OCI-LY7 (cell line): ENCODE measurements at regions not wholly inside any gene's neighbourhood (a gene's known extent, or its start where the extent isn't known, plus 50 kb on each side); places are given as distances from the start of the nearest gene placed in this dataset.

Experiments
- BruUV-seq: library from RNA; stranded (reverse); fragments of 400-500 nt; replicated peaks from 2 replicates; lab custom pipeline; 2021; lab: Mats Ljungman, UMichigan
- CTCF ChIA-PET: fragments of 300-600 bp; sonication (Branson Sonifier 250); formaldehyde crosslinking; loops from one replicate; lab custom pipeline; 2022; ENCODE audit warnings: antibody characterized with exemption; ENCODE audit not compliant: unreplicated experiment; lab: Charles Lee
- POLR2A ChIA-PET: fragments of 300-600 bp; sonication (Branson Sonifier 250); formaldehyde crosslinking; loops from one replicate; lab custom pipeline; 2022; ENCODE audit warnings: antibody characterized with exemption; lab: Charles Lee
- DNase-seq: peaks from one replicate; pipeline ENCODE4 v3.0.0-alpha.2; 2015; ENCODE audit warnings: low spot score
- H2AFZ ChIP-seq: fragments of 200-600 bp; sonication (generic), shearing (Covaris generic); 2 replicates; pipeline ENCODE4 v1.6.1; 2014; ENCODE audit warnings: mild to moderate bottlenecking, antibody characterized with exemption, low read length, moderate library complexity
- H3K27ac ChIP-seq: fragments of 200-600 bp; sonication (generic); 2 replicates; pipeline ENCODE4 v1.5.1; 2014; ENCODE audit warnings: mixed run types, low read depth, mild to moderate bottlenecking, moderate library complexity, low read length, inconsistent platforms; ENCODE audit not compliant: poor library complexity, severe bottlenecking
- H3K36me3 ChIP-seq: fragments of 200-600 bp; sonication (generic); 2 replicates; pipeline ENCODE4 v1.6.1; 2014; ENCODE audit warnings: mild to moderate bottlenecking, antibody characterized with exemption, low read length, moderate library complexity, mixed read lengths; ENCODE audit not compliant: insufficient read depth
- H3K4me1 ChIP-seq: fragments of 200-600 bp; sonication (generic); 2 replicates; pipeline ENCODE4 v1.5.1; 2014; ENCODE audit warnings: mild to moderate bottlenecking, low read length; ENCODE audit not compliant: insufficient read depth, poor library complexity, severe bottlenecking
- H3K4me2 ChIP-seq: fragments of 200-600 bp; sonication (generic); 2 replicates; pipeline ENCODE4 v1.6.1; 2014; ENCODE audit warnings: mild to moderate bottlenecking, low read length
- H3K4me3 ChIP-seq: fragments of 200-600 bp; sonication (generic); 2 replicates; pipeline ENCODE4 v1.5.1; 2014; ENCODE audit warnings: mild to moderate bottlenecking, low read depth, low read length; ENCODE audit not compliant: poor library complexity, severe bottlenecking
- H3K79me2 ChIP-seq: fragments of 200-600 bp; sonication (generic); 2 replicates; pipeline ENCODE4 v1.6.1; 2016; ENCODE audit warnings: low read depth, mild to moderate bottlenecking, low read length, moderate library complexity, mixed read lengths; ENCODE audit not compliant: insufficient read depth
- H3K9me2 ChIP-seq: fragments of 200-600 bp; sonication (generic); 2 replicates; pipeline ENCODE4 v1.6.1; 2016; ENCODE audit warnings: mild to moderate bottlenecking, low read length, mixed read lengths; ENCODE audit not compliant: insufficient read depth
- H3K9me3 ChIP-seq: fragments of 200-600 bp; sonication (generic); 2 replicates; pipeline ENCODE4 v1.6.1; 2014; ENCODE audit warnings: mild to moderate bottlenecking, mixed run types, low read length, mixed read lengths
- H4K20me1 ChIP-seq: fragments of 200-600 bp; sonication (generic); 2 replicates; pipeline ENCODE4 v1.6.1; 2014; ENCODE audit warnings: mild to moderate bottlenecking, antibody characterized with exemption, low read length, moderate library complexity, mixed read lengths; ENCODE audit not compliant: insufficient read depth
- CTCF ChIP-seq: fragments of 200-600 bp; sonication (generic); conservative IDR thresholded peaks from 2 replicates; pipeline ENCODE4 v1.5.1; 2014; ENCODE audit warnings: mild to moderate bottlenecking, antibody characterized with exemption, low read length, moderate library complexity, mixed read lengths
- EZH2phosphoT487 ChIP-seq: fragments of 200-600 bp; sonication (generic); IDR thresholded peaks from 2 replicates; pipeline ENCODE4 v1.6.1; 2018; ENCODE audit warnings: low read depth, borderline replicate concordance, mild to moderate bottlenecking, mixed run types, antibody characterized with exemption, low read length, moderate library complexity, mixed read lengths
- intact Hi-C: fragments of 100-400 bp; cut with micrococcal nuclease; formaldehyde crosslinking; loops from one replicate; pipeline ENCODE4 v1.10.0; 2022; ENCODE audit not compliant: unreplicated experiment

GRCh38 chrX:96449191-96449590, 235.5 kb upstream of the DIAPH2 start:
- no peak overlapping the region for H3K4me3 ChIP-seq
- no peaks in the 10 kb centered on the region for H4K20me1 ChIP-seq
- H3K79me2 ChIP-seq, result no peaks in the 10 kb centered on the region
- no peak for TF ChIP-seq CTCF
- no peak for TF ChIP-seq EZH2phosphoT487
- no TSS peak for BruUV-seq
- no peaks in the 10 kb centered on the region for H3K36me3 ChIP-seq
- no peaks in the 10 kb centered on the region for H3K9me2 ChIP-seq
- no peaks in the 10 kb centered on the region for H3K9me3 ChIP-seq
- no peak overlapping the region for H3K27ac ChIP-seq
- no peak for DNase-seq
- CTCF ChIA-PET, result no interaction called here
- H3K4me1 ChIP-seq, result no peaks in the 10 kb centered on the region
- POLR2A ChIA-PET, result no interaction called here
- H2AFZ ChIP-seq, result no peak overlapping the region
- no peak overlapping the region for H3K4me2 ChIP-seq
- intact Hi-C loops, result no loop called here

GRCh38 chrX:96449896-96450295, 234.7 kb upstream of the DIAPH2 start:
- BruUV-seq, result no TSS peak
- Histone ChIP-seq H3K27ac (no peak overlapping the region), H3K4me3 (no peak overlapping the region), H3K4me2 (no peak overlapping the region), H3K9me2 (no peaks in the 10 kb centered on the region), H3K4me1 (no peaks in the 10 kb centered on the region), H2AFZ (no peak overlapping the region), H3K9me3 (no peaks in the 10 kb centered on the region), H3K79me2 (no peaks in the 10 kb centered on the region), H4K20me1 (no peaks in the 10 kb centered on the region), H3K36me3 (no peaks in the 10 kb centered on the region)
- no peak for DNase-seq
- TF ChIP-seq CTCF (no peak), EZH2phosphoT487 (no peak)
- ChIA-PET POLR2A (no interaction called here), CTCF (no interaction called here)
- intact Hi-C loops, result no loop called here

GRCh38 chrX:96453139-96453538, 231.5 kb upstream of the DIAPH2 start:
- no peaks in the 10 kb centered on the region for H3K4me1 ChIP-seq
- no peaks in the 10 kb centered on the region for H3K79me2 ChIP-seq
- TF ChIP-seq EZH2phosphoT487, result no peak
- TF ChIP-seq CTCF, result no peak
- H3K4me2 ChIP-seq, result no peak overlapping the region
- H4K20me1 ChIP-seq, result no peaks in the 10 kb centered on the region
- H3K9me3 ChIP-seq, result no peaks in the 10 kb centered on the region
- H2AFZ ChIP-seq, result no peak overlapping the region
- no TSS peak for BruUV-seq
- no peak for DNase-seq
- POLR2A ChIA-PET, result no interaction called here
- CTCF ChIA-PET, result no interaction called here
- intact Hi-C loops, result no loop called here
- no peaks in the 10 kb centered on the region for H3K9me2 ChIP-seq
- no peaks in the 10 kb centered on the region for H3K36me3 ChIP-seq
- no peak overlapping the region for H3K27ac ChIP-seq
- H3K4me3 ChIP-seq, result no peak overlapping the region
